Nephron progenitor cell (in vitro differentiated cells): ENCODE measurements at regions not wholly inside any gene's neighbourhood (a gene's known extent, or its start where the extent isn't known, plus 50 kb on each side); places are given as distances from the start of the nearest gene placed in this dataset.

ENCODE experiments used
- DNase-seq: peaks from one replicate; pipeline ENCODE4 v3.0.0; 2021
- H3K27ac Mint-ChIP-seq: 2 replicates; pipeline ENCODE4 v1.8.0; 2021; ENCODE audit warnings: mild to moderate bottlenecking, moderate library complexity, mixed read lengths
- H3K27me3 Mint-ChIP-seq: 2 replicates; pipeline ENCODE4 v1.8.0; 2021; ENCODE audit warnings: mild to moderate bottlenecking, low read depth, mixed read lengths; ENCODE audit not compliant: poor library complexity
- H3K36me3 Mint-ChIP-seq: 2 replicates; pipeline ENCODE4 v1.8.0; 2021; ENCODE audit warnings: low read depth, mixed read lengths
- H3K4me1 Mint-ChIP-seq: 2 replicates; pipeline ENCODE4 v1.8.0; 2021; ENCODE audit warnings: mixed read lengths
- H3K4me3 Mint-ChIP-seq: 2 replicates; pipeline ENCODE4 v1.8.0; 2021; ENCODE audit warnings: mild to moderate bottlenecking, moderate library complexity, mixed read lengths
- H3K9me3 Mint-ChIP-seq: 2 replicates; pipeline ENCODE4 v1.8.0; 2021; ENCODE audit warnings: mild to moderate bottlenecking, moderate library complexity, mixed read lengths
- TF ChIP-seq, protein P1 (sequence below): fragments of 200-600 bp; sonication (generic); IDR thresholded peaks from 2 replicates; pipeline ENCODE4 v1.5.0; 2021; ENCODE audit warnings: antibody characterized with exemption

DNA sequence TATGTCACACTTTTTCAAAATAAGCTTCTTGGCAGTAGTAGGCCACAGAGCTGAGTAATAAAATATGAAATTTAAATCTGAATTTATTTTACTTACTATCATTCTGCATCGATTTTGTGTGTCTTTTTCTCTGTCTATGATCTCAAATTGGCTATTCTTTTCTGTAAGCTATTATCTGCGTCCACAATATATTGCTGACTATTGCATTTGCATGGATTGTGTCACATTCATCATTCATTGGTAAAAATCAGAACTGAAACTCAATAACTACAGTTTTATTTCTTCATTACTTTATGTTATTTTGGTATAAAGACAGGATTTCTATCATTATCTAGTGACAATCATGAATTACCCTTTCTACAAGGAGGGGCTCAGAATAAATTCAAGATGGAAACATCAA, 154.8 kb upstream of the AGR3 start:
- Mint-ChIP-seq H3K27me3 (no peaks in the 10 kb centered on the region), H3K36me3 (no peaks in the 10 kb centered on the region), H3K4me3 (no peak overlapping the region), H3K4me1 (no peaks in the 10 kb centered on the region), H3K27ac (no peak overlapping the region), H3K9me3 (no peaks in the 10 kb centered on the region)
- TF ChIP-seq, protein P1, sequence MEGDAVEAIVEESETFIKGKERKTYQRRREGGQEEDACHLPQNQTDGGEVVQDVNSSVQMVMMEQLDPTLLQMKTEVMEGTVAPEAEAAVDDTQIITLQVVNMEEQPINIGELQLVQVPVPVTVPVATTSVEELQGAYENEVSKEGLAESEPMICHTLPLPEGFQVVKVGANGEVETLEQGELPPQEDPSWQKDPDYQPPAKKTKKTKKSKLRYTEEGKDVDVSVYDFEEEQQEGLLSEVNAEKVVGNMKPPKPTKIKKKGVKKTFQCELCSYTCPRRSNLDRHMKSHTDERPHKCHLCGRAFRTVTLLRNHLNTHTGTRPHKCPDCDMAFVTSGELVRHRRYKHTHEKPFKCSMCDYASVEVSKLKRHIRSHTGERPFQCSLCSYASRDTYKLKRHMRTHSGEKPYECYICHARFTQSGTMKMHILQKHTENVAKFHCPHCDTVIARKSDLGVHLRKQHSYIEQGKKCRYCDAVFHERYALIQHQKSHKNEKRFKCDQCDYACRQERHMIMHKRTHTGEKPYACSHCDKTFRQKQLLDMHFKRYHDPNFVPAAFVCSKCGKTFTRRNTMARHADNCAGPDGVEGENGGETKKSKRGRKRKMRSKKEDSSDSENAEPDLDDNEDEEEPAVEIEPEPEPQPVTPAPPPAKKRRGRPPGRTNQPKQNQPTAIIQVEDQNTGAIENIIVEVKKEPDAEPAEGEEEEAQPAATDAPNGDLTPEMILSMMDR: no peak
- no peak for DNase-seq

DNA sequence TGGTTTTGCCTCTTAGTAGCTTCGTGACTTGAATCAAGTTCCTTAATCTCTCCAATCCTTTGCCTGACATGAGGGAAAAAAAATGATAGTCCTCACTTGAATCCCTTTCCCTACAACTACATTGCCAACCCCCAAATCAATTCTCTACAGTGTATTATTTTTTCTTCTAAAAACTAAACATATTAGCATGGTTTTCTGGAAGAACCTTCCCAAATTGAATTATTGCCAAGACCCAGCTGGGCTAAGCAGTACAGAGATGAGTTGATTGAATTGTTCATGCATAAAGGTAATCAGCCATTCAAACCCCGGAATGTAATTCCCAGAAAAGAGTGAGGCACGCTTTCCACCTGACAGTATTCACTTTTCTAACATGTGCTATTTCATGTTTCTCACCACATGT, 155.6 kb upstream of the AGR3 start:
- Mint-ChIP-seq H3K36me3 (no peaks in the 10 kb centered on the region), H3K9me3 (no peaks in the 10 kb centered on the region), H3K27ac (no peak overlapping the region), H3K27me3 (no peaks in the 10 kb centered on the region), H3K4me3 (no peak overlapping the region), H3K4me1 (no peaks in the 10 kb centered on the region)
- TF ChIP-seq, protein P1: no peak
- DNase-seq: no peak

DNA sequence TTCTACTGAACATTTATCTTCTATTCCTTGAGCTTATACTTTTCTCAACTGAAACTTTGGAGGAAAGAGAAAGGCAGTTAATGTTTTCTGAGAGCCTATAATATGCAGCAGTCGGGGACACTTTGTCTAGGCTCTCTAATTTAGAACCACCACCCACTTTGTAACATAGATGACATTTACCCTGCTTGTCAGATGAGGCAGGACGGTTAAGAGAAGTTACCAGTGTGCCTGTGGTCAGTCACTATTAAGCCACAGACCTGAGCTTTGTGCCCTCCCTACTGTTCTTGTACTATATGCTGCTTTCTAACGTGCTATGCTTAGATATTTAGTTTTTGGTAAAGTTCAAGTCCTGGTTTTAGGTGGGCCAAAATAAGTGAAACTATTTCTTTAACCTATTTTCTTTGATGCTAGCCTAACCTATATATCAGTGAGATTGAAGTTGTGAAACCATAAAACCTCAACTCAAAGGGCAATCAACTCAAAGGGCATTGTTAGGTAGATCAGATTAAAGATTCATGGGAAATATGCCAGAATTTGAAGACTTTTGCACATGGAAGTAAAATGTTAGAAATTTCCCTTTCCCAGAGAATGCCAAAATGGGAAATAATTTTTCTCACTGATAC, 156.5 kb upstream of the AGR3 start:
- H3K4me3 Mint-ChIP-seq: no peak overlapping the region
- H3K27ac Mint-ChIP-seq: no peak overlapping the region
- no peaks in the 10 kb centered on the region for H3K36me3 Mint-ChIP-seq
- H3K9me3 Mint-ChIP-seq: no peaks in the 10 kb centered on the region
- H3K4me1 Mint-ChIP-seq: no peaks in the 10 kb centered on the region
- DNase-seq: no peak
- H3K27me3 Mint-ChIP-seq: peaks cover 3% of the 10 kb centered on the region
- TF ChIP-seq, protein P1: no peak

DNA sequence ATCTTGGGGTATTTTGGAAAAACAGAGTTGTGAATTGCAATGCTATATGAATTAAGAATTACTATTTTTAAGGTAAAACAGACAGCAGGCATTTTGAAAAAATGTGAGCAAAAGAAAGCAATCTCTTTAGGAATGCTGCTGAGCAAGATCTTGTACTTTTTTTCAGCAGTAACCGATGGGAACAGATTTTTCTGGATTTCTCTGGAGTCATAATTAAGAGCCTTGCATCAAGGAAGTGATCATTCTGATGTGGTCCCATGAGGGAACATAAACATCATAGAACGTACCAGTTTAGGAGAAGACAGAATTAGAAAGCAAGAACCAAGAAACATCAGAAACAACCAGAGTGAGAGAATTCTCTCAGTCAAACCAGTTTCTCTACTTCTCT, 157.0 kb upstream of the AGR3 start:
- Mint-ChIP-seq H3K27ac (no peak overlapping the region), H3K4me1 (no peaks in the 10 kb centered on the region), H3K4me3 (no peak overlapping the region), H3K36me3 (no peaks in the 10 kb centered on the region), H3K9me3 (no peaks in the 10 kb centered on the region), H3K27me3 (peaks cover 5% of the 10 kb centered on the region)
- DNase-seq: no peak
- TF ChIP-seq, protein P1: no peak

DNA sequence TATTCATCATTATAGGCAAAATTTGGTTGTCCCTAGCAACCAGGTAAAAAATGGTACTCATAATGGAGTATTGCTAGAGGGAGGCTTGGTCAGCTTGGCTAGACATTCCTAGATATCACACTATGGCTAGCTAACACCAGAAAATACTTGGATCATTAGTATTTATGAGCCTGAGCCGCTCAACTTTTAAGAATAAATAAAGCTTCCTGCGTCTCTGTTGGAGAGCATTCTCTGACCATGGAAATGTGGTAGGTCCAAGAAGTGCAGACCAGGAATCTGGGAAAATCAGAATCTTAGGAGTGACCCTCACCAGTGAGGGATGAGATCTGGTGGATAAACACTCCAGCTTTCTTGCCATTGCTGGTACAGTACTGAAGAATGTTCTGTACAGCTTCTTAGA, 157.6 kb upstream of the AGR3 start:
- no peaks in the 10 kb centered on the region for H3K4me1 Mint-ChIP-seq

DNA sequence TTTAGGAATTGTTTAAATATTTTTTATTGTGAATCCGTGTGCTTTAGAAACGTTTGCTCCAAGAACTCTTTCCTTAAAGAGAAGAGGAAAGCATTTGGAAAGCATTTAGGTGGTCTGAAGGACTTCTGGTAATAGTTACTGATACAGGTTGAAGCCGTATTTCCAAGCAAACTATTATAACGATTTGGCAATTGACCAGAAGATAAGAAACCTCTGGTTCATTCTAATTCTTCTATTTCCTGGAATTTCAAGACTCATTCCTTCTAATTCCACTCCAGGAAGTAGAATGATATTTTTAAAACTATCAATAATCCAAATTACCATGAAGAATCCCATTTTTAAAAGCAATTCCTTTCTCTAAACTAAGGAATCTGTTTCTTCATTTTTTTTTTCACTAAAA, 158.9 kb upstream of the AGR3 start:
- TF ChIP-seq, protein P1: no peak
- no peaks in the 10 kb centered on the region for H3K4me1 Mint-ChIP-seq
- H3K27me3 Mint-ChIP-seq: peaks cover 5% of the 10 kb centered on the region

More for the DNA sequence above, 157.6 kb upstream of the AGR3 start:
- DNase-seq: no peak
- peaks cover 5% of the 10 kb centered on the region for H3K27me3 Mint-ChIP-seq
- TF ChIP-seq, protein P1: no peak
- no peak overlapping the region for H3K4me3 Mint-ChIP-seq
- H3K9me3 Mint-ChIP-seq: no peaks in the 10 kb centered on the region
- H3K27ac Mint-ChIP-seq: no peak overlapping the region
- no peaks in the 10 kb centered on the region for H3K36me3 Mint-ChIP-seq

More for the DNA sequence above, 158.9 kb upstream of the AGR3 start:
- Mint-ChIP-seq H3K4me3 (no peak overlapping the region), H3K27ac (no peak overlapping the region), H3K36me3 (no peaks in the 10 kb centered on the region), H3K9me3 (no peaks in the 10 kb centered on the region)
- DNase-seq: no peak
